ENCODE measurements at regions not wholly inside any gene's neighbourhood (a gene's known extent, or its start where the extent isn't known, plus 50 kb on each side); places are given as distances from the start of the nearest gene placed in this dataset.
"Not testable (repeated sequence)": the region's sequence is repeated elsewhere in the genome, so short reads cannot be mapped to it uniquely, and the experiment has no call there.

DNA sequence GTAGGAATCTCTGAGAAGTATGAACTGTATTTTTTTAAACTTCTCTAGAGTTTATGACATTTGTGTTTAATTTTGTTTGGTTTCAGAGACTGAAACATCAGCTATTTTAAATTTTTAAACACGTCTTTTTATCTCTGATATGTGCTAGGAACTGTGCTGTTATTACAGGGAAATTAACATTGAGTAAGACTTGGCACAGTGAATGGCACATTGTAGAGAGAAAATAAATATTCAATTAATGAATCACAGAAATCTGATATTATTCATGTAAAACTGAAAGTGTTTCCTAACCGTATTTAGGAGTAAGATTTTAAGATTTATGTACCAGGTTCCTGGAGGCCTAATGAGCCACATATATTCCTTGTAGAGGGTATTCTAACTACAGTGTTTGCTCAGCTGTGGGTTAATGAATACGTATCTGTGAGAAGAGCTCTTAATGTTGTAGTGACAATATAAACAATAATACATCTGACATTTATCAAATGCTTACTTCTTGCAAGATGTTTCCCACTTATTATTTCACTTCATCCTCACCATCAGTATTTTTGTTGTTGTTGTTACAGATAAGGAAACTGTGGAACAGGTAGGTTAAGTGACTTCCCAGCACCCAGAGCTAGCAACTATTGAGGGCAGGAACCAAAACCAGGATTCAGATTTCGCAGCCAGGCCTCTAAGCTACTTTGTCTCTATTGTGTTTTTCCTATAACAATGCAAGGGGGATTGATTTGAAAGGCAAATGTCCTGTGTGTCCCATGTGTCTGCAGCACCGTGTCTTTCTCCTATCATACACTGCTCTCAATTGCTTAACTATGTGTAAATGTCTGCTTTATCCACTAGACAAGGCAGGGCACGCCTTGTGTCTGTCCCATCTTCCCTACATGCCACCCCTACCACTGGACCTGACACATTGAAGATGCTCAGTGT lies 121.1 kb upstream of the FAM9C start:
- H3K36me3 Mint-ChIP-seq = no peaks in the 10 kb centered on the region
- no peaks in the 10 kb centered on the region for H3K27me3 Mint-ChIP-seq
- no peak overlapping the region for H3K27ac Mint-ChIP-seq
- H3K9me3 ChIP-seq (ENCODE audit: control insufficient read depth in 2 of 2, low read length in 2 of 2) = no peaks in the 10 kb centered on the region
- peaks cover 6% of the 10 kb centered on the region for H3K4me1 ChIP-seq (ENCODE audit: control insufficient read depth, insufficient read depth, low read length, poor library complexity, severe bottlenecking)
- ATAC-seq (ENCODE audit: low read depth in 2 of 2) (no peak), DNase-seq (no peak)
- no peak overlapping the region for H3K27ac ChIP-seq (ENCODE audit: insufficient read depth, low read length, poor library complexity, severe bottlenecking)
- no peaks in the 10 kb centered on the region for H3K27me3 ChIP-seq (ENCODE audit: control insufficient read depth, insufficient read depth, low read length)
- peaks cover 6 to 31% (median 16%) of the 10 kb centered on the region in 4 donors for H3K4me1 Mint-ChIP-seq
- no peak overlapping the region for H3K4me3 Mint-ChIP-seq
- peaks cover 0 to 5% (median 0%) of the 10 kb centered on the region in 7 donors for H3K9me3 Mint-ChIP-seq
- H3K36me3 ChIP-seq (ENCODE audit: control insufficient read depth, insufficient read depth, low read length) = no peaks in the 10 kb centered on the region
- H3K4me3 ChIP-seq (ENCODE audit: low read depth, low read length) = no peak overlapping the region

DNA sequence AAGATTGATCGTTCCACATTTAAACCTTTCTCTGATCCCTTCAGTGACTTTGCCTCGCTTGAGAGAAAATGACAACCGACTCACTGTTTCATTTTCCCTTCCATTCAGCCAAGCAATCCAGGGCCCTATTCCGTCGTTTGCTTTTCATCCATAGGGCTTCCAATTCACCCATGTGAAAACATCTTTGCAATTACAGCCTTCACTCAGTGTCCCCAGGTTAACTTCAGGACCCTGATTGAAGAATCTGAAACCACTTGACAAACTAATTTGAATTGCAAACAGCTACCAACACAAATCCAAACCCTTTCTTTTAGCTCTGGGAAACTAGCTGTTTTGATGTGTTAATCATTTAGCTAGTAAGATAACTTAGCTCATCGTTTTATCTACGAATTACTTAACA lies 120.2 kb upstream of the FAM9C start:
- Histone ChIP-seq H3K4me1 (ENCODE audit: control insufficient read depth, insufficient read depth, low read length, poor library complexity, severe bottlenecking) (peaks cover 6% of the 10 kb centered on the region), H3K27me3 (ENCODE audit: control insufficient read depth, insufficient read depth, low read length) (no peaks in the 10 kb centered on the region), H3K27ac (ENCODE audit: insufficient read depth, low read length, poor library complexity, severe bottlenecking) (no peak overlapping the region), H3K9me3 (ENCODE audit: control insufficient read depth in 2 of 2, low read length in 2 of 2) (no peaks in the 10 kb centered on the region), H3K4me3 (ENCODE audit: low read depth, low read length) (no peak overlapping the region), H3K36me3 (ENCODE audit: control insufficient read depth, insufficient read depth, low read length) (no peaks in the 10 kb centered on the region)
- DNase-seq (no peak), ATAC-seq (ENCODE audit: low read depth in 2 of 2) (no peak)
- H3K27ac Mint-ChIP-seq = no peak overlapping the region
- peaks cover 0 to 5% (median under 1%) of the 10 kb centered on the region in 7 donors for H3K9me3 Mint-ChIP-seq
- peaks cover 6 to 31% (median 16%) of the 10 kb centered on the region in 4 donors for H3K4me1 Mint-ChIP-seq
- no peaks in the 10 kb centered on the region for H3K36me3 Mint-ChIP-seq
- H3K4me3 Mint-ChIP-seq = no peak overlapping the region
- no peaks in the 10 kb centered on the region for H3K27me3 Mint-ChIP-seq

GRCh38 chrX:13162772-13163410 lies 118.5 kb upstream of the FAM9C start:
- Mint-ChIP-seq H3K27ac (peak overlapping the region in 1 of 3 donors; percentile 0), H3K36me3 (no peaks in the 10 kb centered on the region), H3K4me1 (peaks cover 4 to 21% (median 12%) of the 10 kb centered on the region in 4 donors), H3K27me3 (no peaks in the 10 kb centered on the region), H3K4me3 (no peak overlapping the region), H3K9me3 (peaks cover 0 to 2% (median 0%) of the 10 kb centered on the region in 7 donors)
- Histone ChIP-seq H3K27ac (ENCODE audit: insufficient read depth, low read length, poor library complexity, severe bottlenecking) (no peak overlapping the region), H3K4me1 (ENCODE audit: control insufficient read depth, insufficient read depth, low read length, poor library complexity, severe bottlenecking) (peaks cover 5% of the 10 kb centered on the region), H3K4me3 (ENCODE audit: low read depth, low read length) (no peak overlapping the region), H3K9me3 (ENCODE audit: control insufficient read depth in 2 of 2, low read length in 2 of 2) (no peaks in the 10 kb centered on the region), H3K27me3 (ENCODE audit: control insufficient read depth, insufficient read depth, low read length) (no peaks in the 10 kb centered on the region), H3K36me3 (ENCODE audit: control insufficient read depth, insufficient read depth, low read length) (no peaks in the 10 kb centered on the region)
- DNase-seq = no peak
- ATAC-seq (ENCODE audit: low read depth in 2 of 2) = no peak

DNA sequence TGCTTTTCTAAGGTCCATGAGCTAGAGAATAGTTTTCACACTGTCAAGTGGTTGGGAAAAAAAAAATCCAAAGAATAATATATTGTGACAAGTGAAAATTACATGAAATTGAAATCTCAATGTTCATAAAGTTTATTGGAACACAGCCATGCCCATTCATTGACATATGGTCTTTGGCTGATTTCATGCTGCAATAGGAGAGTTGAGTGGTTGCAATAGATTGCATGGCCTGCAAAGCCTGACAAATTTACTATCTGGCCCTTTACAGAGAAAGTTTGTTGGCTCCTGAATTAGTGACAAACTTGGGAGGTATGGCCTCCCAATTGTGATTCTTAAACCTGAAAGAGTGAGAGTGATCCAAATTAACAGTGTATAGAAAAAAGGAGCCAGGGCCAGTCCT lies 115.5 kb upstream of the FAM9C start:
- Mint-ChIP-seq H3K27ac (no peak overlapping the region), H3K4me1 (peaks cover 3 to 8% (median 4%) of the 10 kb centered on the region in 4 donors), H3K9me3 (peaks cover 0 to 2% (median 0%) of the 10 kb centered on the region in 7 donors), H3K27me3 (no peaks in the 10 kb centered on the region), H3K4me3 (no peak overlapping the region), H3K36me3 (no peaks in the 10 kb centered on the region)
- no peak for ATAC-seq (ENCODE audit: low read depth in 2 of 2)
- Histone ChIP-seq H3K36me3 (ENCODE audit: control insufficient read depth, insufficient read depth, low read length) (no peaks in the 10 kb centered on the region), H3K27me3 (ENCODE audit: control insufficient read depth, insufficient read depth, low read length) (no peaks in the 10 kb centered on the region), H3K9me3 (ENCODE audit: control insufficient read depth in 2 of 2, low read length in 2 of 2) (no peaks in the 10 kb centered on the region), H3K27ac (ENCODE audit: insufficient read depth, low read length, poor library complexity, severe bottlenecking) (no peak overlapping the region), H3K4me3 (ENCODE audit: low read depth, low read length) (no peak overlapping the region), H3K4me1 (ENCODE audit: control insufficient read depth, insufficient read depth, low read length, poor library complexity, severe bottlenecking) (no peaks in the 10 kb centered on the region)
- DNase-seq = no peak

DNA sequence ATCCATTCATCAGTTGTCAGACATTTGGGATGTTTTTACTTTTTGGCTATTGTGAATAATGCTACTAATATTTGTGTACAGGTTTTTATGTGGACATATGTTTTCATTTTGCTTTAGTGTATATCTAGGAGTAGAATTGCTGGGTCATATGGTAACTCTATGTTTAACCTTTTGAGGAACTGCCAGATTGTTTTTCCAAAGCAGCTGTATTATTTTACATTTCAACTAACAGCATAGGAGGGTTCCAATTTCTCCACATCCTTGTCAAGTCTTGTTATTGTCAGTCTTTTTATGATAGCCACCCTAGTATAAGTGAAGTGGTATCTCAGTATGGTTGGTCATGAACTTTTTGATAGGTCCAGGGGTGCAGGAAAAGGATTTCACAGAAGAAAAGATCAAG lies 114.5 kb upstream of the FAM9C start:
- no peaks in the 10 kb centered on the region for H3K27me3 Mint-ChIP-seq
- Histone ChIP-seq H3K27me3 (ENCODE audit: control insufficient read depth, insufficient read depth, low read length) (no peaks in the 10 kb centered on the region), H3K4me3 (ENCODE audit: low read depth, low read length) (no peak overlapping the region), H3K9me3 (ENCODE audit: control insufficient read depth in 2 of 2, low read length in 2 of 2) (no peaks in the 10 kb centered on the region), H3K36me3 (ENCODE audit: control insufficient read depth, insufficient read depth, low read length) (no peaks in the 10 kb centered on the region), H3K4me1 (ENCODE audit: control insufficient read depth, insufficient read depth, low read length, poor library complexity, severe bottlenecking) (no peaks in the 10 kb centered on the region), H3K27ac (ENCODE audit: insufficient read depth, low read length, poor library complexity, severe bottlenecking) (no peak overlapping the region)
- H3K4me1 Mint-ChIP-seq = peaks cover 3 to 8% (median 4%) of the 10 kb centered on the region in 4 donors
- DNase-seq (no peak), ATAC-seq (ENCODE audit: low read depth in 2 of 2) (no peak)
- no peak overlapping the region for H3K27ac Mint-ChIP-seq
- H3K4me3 Mint-ChIP-seq = no peak overlapping the region
- peaks cover 3% of the 10 kb centered on the region for H3K36me3 Mint-ChIP-seq
- peaks cover 0 to 6% (median 3%) of the 10 kb centered on the region in 7 donors for H3K9me3 Mint-ChIP-seq

DNA sequence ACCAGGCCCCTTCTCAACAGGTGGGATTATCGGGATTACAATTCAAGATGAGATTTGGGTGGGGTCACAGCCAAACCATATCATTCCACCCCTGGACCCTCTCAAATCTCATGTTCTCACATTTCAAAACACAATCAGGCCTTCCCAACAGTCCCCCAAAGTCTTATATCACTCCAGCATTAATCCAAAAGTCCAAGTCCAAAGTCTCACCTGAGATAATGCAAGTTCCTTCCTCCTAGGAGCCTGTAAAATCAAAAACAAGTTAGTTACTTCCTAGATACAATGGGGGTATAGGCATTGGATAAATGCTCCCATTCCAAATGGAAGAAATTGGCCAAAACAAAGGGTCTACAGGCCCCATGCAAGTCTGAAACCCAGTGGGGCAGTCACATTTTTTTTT lies 111.1 kb upstream of the FAM9C start:
- ATAC-seq (ENCODE audit: low read depth in 2 of 2) = not testable (repeated sequence)
- peak overlapping the region in 1 of 3 donors; percentile 10 for H3K27ac Mint-ChIP-seq

DNA sequence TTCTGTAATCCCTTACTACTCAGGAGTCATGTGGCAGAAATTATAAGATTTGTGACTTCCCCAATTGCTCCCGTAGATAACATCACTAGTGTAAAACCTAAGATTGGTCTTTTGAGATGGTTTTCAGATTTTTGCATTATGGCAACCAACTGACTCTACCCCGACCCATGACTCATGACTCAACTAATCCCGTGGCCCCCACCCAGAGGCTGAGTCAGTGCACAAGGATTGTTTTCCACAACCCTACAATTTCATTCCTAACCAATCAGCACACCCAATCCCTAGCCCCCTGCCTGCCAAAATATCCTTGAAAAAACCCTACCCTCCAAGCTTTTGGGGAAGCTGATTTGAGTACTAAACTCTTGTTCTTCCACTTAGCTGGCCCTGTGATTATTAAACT lies 109.4 kb upstream of the FAM9C start:
- peaks cover 3% of the 10 kb centered on the region for H3K36me3 Mint-ChIP-seq
- peaks cover 13% of the 10 kb centered on the region for H3K4me1 ChIP-seq (ENCODE audit: control insufficient read depth, insufficient read depth, low read length, poor library complexity, severe bottlenecking)
- DNase-seq = no peak
- ATAC-seq (ENCODE audit: low read depth in 2 of 2) = no peak
- no peaks in the 10 kb centered on the region for H3K27me3 ChIP-seq (ENCODE audit: control insufficient read depth, insufficient read depth, low read length)
- peaks cover 0 to 2% of the 10 kb centered on the region in 2 experiments for H3K9me3 ChIP-seq (ENCODE audit: control insufficient read depth in 2 of 2, low read length in 2 of 2)
- no peaks in the 10 kb centered on the region for H3K27me3 Mint-ChIP-seq
- H3K4me3 Mint-ChIP-seq = no peak overlapping the region
- H3K27ac ChIP-seq (ENCODE audit: insufficient read depth, low read length, poor library complexity, severe bottlenecking) = no peak overlapping the region
- peaks cover 5 to 17% (median 9%) of the 10 kb centered on the region in 4 donors for H3K4me1 Mint-ChIP-seq
- no peaks in the 10 kb centered on the region for H3K36me3 ChIP-seq (ENCODE audit: control insufficient read depth, insufficient read depth, low read length)
- no peak overlapping the region for H3K4me3 ChIP-seq (ENCODE audit: low read depth, low read length)
- peaks cover 0 to 14% (median 3%) of the 10 kb centered on the region in 7 donors for H3K9me3 Mint-ChIP-seq
- H3K27ac Mint-ChIP-seq = no peak overlapping the region

More for the DNA sequence above, 111.1 kb upstream of the FAM9C start:
- H3K27ac ChIP-seq (ENCODE audit: insufficient read depth, low read length, poor library complexity, severe bottlenecking); DNase-seq; H3K27me3 ChIP-seq (ENCODE audit: control insufficient read depth, insufficient read depth, low read length); H3K36me3 Mint-ChIP-seq; H3K4me3 Mint-ChIP-seq; H3K4me3 ChIP-seq (ENCODE audit: low read depth, low read length); H3K27me3 Mint-ChIP-seq; H3K36me3 ChIP-seq (ENCODE audit: control insufficient read depth, insufficient read depth, low read length); H3K9me3 ChIP-seq (ENCODE audit: control insufficient read depth in 2 of 2, low read length in 2 of 2): not testable (repeated sequence)
- peaks cover 13% of the 10 kb centered on the region for H3K4me1 ChIP-seq (ENCODE audit: control insufficient read depth, insufficient read depth, low read length, poor library complexity, severe bottlenecking)
- Mint-ChIP-seq H3K9me3 (peaks cover 0 to 14% (median 3%) of the 10 kb centered on the region in 7 donors), H3K4me1 (peaks cover 5 to 17% (median 13%) of the 10 kb centered on the region in 4 donors)

Measured in CD4-positive, CD25-positive, alpha-beta regulatory T cell (primary cell).